G401.6 (cell line): ENCODE measurements at regions not wholly inside any gene's neighbourhood (a gene's known extent, or its start where the extent isn't known, plus 50 kb on each side); places are given as distances from the start of the nearest gene placed in this dataset.
"Not testable (repeated sequence)": the region's sequence is repeated elsewhere in the genome, so short reads cannot be mapped to it uniquely, and the experiment has no call there.

Experiments used
- FAIRE-seq: peaks from 2 replicates; lab custom pipeline; 2012; peaks lifted over from hg19 to GRCh38; lab: Jason Lieb, UNC

- FAIRE-seq, result no peak
Observed at GRCh38 chr4:127238956-127239475, 393.7 kb upstream of the INTU start.

DNA sequence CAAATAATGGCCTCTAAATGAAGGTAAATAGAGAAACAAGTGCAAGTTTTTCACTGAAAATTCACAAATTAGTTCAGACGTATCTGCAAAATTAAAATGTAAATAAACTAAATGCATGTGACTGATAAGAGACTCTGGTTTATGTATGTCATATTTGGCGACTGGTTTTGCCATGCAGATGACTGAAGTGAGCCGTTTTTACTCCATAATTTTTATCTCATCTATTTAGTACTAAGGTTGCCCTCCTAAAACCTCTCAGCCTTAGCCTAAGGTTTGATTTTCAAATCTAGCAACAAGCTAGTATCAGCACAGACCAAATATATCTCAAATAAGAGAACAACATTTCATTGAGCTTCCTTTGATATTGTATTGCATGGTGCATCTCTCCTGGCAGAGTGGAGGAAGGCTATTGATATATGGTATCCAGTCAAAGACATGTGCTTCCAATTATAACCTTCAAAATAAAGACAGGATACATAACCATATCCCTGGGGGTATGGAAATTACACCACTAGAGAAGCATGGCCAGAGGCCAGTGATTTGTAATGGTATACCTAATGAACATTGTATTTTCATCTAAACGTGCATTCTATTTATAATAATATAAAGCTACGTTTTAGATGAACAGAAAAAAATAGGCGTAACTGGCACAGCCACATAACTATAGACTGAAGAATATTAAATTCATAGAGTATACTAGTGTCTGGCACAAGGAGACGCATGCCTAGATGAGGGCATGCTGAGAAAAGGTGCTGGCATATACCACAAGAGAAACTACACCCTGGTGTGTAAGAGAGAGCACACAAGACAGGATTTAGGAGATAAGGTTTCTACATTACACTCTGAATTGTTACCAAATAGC is 392.6 kb upstream of the INTU start:
- FAIRE-seq, result no peak

DNA sequence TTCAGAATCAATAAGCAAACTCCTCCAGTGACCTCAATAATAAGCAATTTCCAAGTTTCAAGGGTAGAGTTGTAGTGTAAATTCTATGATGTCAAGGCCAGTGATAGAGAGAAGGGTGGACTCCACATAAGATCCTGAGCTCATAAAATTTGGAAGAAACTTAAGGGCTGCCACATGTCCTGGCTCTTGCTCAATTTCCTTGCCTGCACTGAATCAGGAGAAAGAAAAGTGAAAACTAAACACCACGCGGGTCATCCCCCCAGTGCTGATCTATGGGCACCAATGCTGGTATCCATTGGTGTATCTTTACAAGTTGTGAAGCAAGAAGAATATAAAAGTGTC is 392.0 kb upstream of the INTU start:
- FAIRE-seq, result no peak

GRCh38 chr4:127244515-127244914 is 388.2 kb upstream of the INTU start:
- no peak for FAIRE-seq

DNA sequence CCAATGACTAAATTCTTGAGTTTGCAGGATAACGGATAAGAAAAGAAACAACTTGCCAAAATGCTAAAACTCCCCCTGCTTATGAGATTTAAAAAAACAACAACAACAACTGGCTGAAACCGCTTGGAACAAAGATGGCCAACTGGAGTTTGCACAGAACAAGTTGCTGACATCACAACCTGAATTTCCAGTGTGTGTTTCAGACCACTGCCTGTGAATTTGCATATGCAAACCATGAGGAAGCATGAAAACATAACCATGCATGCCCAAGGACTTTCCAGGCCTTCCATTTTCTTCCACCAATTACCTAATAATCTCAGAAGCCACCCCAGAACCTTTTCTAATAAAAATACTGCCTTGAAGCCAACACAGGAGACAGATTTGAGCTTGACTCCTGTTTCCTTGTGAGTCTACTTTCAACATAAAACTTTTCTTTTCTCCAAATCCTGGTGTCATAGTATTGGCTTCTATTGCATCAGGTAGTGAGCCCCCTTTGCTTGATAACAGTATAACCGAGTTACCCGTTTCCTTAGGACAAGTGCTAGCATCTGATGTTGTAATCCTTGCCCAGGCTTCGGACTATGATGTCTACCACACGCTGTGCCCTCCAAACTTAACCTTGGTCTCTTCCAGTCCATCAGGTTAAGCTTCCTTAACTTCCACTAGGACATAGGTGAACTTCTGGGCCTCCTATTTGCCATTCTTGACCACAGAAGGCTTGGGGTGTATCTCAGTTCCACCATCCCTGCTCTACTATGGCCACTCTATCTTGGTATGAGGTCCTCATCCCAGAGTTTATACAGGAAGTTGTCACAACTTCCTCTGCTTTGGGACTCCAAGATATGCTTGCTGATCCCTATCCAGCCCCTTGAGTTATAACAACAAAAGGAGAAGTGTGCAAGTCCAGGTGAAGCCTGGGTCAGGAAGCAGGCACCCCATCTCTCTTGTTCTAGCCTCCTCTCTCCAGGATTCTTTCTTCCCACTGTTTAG is 385.5 kb upstream of the INTU start:
- FAIRE-seq, result no peak

GRCh38 chr4:127249066-127249766 is 383.5 kb upstream of the INTU start:
- no peak for FAIRE-seq

DNA sequence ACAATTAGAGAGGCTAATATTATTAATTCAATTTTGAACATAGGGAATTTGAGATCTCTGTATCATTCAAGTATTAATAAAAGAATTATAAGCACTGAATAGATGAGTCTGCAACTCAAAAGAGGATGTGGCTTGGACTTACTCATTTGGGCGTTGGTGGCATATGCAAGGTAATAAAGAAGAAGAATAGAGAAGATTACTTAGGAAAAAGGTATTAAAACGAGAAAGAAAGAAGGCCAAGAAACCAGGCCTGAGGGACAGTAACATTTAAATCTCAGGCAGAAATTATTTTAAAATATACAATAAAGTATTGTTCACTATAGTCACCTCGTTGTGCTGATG is 383.0 kb upstream of the INTU start:
- no peak for FAIRE-seq

GRCh38 chr4:127250577-127250976 is 382.2 kb upstream of the INTU start:
- no peak for FAIRE-seq

- FAIRE-seq, result no peak
Observed at GRCh38 chr4:127251423-127251822, 381.3 kb upstream of the INTU start.

GRCh38 chr4:127256500-127256899 is 376.3 kb upstream of the INTU start:
- no peak for FAIRE-seq

GRCh38 chr4:127261476-127261875 is 371.3 kb upstream of the INTU start:
- FAIRE-seq, result no peak

GRCh38 chr4:127268367-127268766 is 364.4 kb upstream of the INTU start:
- no peak for FAIRE-seq

DNA sequence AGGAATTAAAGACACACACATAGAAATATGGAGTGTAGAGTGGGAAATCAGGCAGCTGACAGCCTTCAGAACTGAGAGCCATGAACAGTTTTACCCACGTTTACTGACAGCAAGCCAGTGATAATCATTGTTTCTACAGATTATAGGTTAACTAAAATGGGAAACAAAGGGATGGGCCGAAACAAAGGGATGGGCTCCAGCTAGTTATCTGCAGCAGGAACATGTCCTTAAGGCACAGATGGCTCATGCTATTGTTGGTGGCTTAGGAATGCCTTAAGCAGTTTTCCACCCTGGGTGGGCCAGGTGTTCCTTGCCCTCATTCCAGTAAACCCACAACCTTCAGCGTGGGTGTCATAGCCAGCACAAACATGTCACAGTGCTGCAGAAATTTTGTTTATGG is 355.7 kb upstream of the INTU start:
- not testable (repeated sequence) for FAIRE-seq

GRCh38 chr4:127284236-127284635 is 348.5 kb upstream of the INTU start:
- FAIRE-seq, result no peak

DNA sequence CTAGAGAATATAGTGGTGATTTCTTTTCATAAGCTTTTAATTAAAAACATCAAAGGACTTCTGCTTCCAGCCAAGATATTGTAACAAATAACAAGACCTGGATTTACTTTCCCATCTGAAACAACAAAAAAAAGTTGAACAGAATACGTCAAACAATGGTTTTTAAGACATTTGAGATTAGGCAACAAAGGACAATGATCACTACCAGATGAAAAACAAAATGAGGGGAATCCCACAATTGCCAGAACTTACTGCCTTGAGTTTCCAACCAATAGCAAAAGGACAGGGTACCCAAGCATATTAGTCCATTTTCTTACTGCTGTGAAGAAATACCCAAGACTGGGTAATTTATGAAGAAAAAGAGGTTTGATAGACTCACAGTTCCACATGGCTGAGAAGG is 341.4 kb upstream of the INTU start:
- FAIRE-seq, result no peak

- no peak for FAIRE-seq
Observed at GRCh38 chr4:127293496-127293895, 339.3 kb upstream of the INTU start.

- no peak for FAIRE-seq
Observed at GRCh38 chr4:127304356-127304755, 328.4 kb upstream of the INTU start.

GRCh38 chr4:127307996-127308395 is 324.8 kb upstream of the INTU start:
- FAIRE-seq, result no peak

GRCh38 chr4:127309369-127310102 is 323.2 kb upstream of the INTU start:
- no peak for FAIRE-seq

DNA sequence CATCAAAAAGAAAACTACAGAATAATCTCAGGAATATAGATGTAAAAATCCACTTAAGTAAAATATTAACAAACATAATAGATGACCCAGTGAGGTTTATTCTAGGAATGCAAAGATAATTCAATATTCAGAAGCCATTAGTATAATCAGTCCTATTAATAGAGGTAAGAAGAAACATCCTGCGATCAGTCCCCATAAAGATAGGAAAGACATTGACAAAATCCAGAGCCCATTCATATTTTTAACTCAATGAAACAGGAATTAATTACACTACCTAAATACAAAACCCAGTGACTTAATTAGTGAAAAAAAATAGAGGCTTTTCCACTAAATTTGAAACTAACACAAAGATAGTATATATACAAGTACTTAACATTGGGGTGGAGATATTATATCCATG is 321.4 kb upstream of the INTU start:
- no peak for FAIRE-seq

DNA sequence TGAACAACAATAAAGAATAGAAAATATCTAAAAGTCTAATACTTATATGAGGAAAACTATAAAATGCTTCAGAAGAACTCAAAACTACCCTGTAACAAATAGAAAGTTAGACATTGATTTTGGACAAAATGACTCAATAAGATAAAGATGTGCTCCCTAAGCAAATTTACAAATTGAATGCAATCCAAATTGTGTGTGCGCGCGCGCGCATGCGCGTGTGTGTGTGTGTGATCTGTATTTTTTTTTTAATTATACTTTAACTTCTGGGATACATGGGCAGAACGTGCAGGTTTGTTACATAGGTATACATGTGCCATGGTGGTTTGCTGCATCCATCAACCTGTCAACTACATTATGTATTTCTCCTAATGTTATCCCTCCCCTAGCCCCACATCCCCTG is 320.8 kb upstream of the INTU start:
- FAIRE-seq, result no peak

DNA sequence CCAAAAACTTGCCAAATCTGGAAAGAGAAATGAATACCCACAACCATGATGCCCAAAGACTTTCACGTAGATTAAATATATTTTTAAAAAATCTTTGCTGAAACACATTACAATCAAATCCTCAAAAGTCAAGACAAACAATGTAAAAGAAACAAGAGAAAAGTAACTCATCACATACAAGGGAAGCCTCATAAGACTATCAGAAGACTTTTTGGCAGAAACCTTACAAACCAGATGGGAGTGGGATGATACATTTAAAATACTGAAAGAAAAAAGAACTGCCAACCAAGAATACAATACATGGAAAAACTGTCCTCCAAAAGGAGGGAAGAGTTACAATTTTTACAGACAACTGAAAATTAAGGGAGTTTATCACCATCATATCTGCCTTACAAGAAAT is 319.0 kb upstream of the INTU start:
- FAIRE-seq, result no peak
